ENCODE measurements at regions not wholly inside any gene's neighbourhood (a gene's known extent, or its start where the extent isn't known, plus 50 kb on each side); places are given as distances from the start of the nearest gene placed in this dataset.

- no peaks in the 10 kb centered on the region for H3K36me3 ChIP-seq (ENCODE audit: control insufficient read depth in 1 of 2, insufficient read depth in 2 of 2, low read length in 2 of 2)
- no peaks in the 10 kb centered on the region; the same call in 1 of the 2 replicates for H3K27me3 ChIP-seq (ENCODE audit: insufficient read depth, low read length)
- ChIA-PET CTCF (interaction anchor here (1.0 to 2.1 kb wide), 2 partner anchors 96 to 139 kb away, joined by 3 to 6 read pairs; no protein-coding TSS in a partner anchor), POLR2A (no interaction called here), RAD21 (ENCODE audit: low non-redundant PET in 1 of 2, low total read pairs in 2 of 2, uncharacterized antibody in 2 of 2, unreplicated experiment in 2 of 2) (no interaction called here)
- H3K4me1 ChIP-seq (ENCODE audit: control insufficient read depth in 1 of 2, insufficient read depth in 2 of 2, low read length in 2 of 2): peaks cover 6 to 12% of the 10 kb centered on the region in 2 experiments; a peak in 3 of 4 replicates
- no peak overlapping the region for H3K9ac ChIP-seq (ENCODE audit: low read length)
- no peak overlapping the region for H3K4me2 ChIP-seq (ENCODE audit: low read length)
- H3K79me2 ChIP-seq (ENCODE audit: insufficient read depth, low read length): no peaks in the 10 kb centered on the region
- no peak overlapping the region for H3K4me3 ChIP-seq (replicated peaks in 1 of 2; ENCODE audit: low read depth in 1 of 2, low read length in 2 of 2)
- H4K20me1 ChIP-seq (ENCODE audit: insufficient read depth): no peaks in the 10 kb centered on the region
- TF ChIP-seq SRF (IDR thresholded peaks at IDR 0.05; ENCODE audit: low read depth) (no peak), REST (IDR thresholded peaks at IDR 0.05; ENCODE audit: low read depth) (no peak), EZH2phosphoT487 (IDR thresholded peaks at IDR 0.05; ENCODE audit: borderline replicate concordance) (no peak), POLR2A (IDR thresholded peaks at IDR 0.05; ENCODE audit: borderline replicate concordance, extremely low read depth, insufficient read depth, insufficient read length) (no peak), EZH2 (IDR thresholded peaks at IDR 0.05) (no peak)
- no peak overlapping the region for H3K27ac ChIP-seq (ENCODE audit: low read depth, low read length)
- intact Hi-C loops (cut with micrococcal nuclease): no loop called here
- DNase-seq (ENCODE audit: low read depth, low spot score) (no peak), ATAC-seq (no peak)
- no peaks in the 10 kb centered on the region for H3K9me3 ChIP-seq (ENCODE audit: control insufficient read depth in 1 of 2, insufficient read depth in 1 of 2, low read depth in 1 of 2, low read length in 2 of 2)
- BruUV-seq (replicated peaks): no TSS peak
- no peak overlapping the region for H2AFZ ChIP-seq (ENCODE audit: low read depth, low read length, poor library complexity, severe bottlenecking)
- H3K9me2 ChIP-seq (ENCODE audit: insufficient read depth): no peaks in the 10 kb centered on the region
Measured at GRCh38 chr6:41464019-41464418, 82.2 kb upstream of the FOXP4 start.

- no peaks in the 10 kb centered on the region; the same call in 1 of the 2 replicates for H3K27me3 ChIP-seq (ENCODE audit: insufficient read depth, low read length)
- H3K9me2 ChIP-seq (ENCODE audit: insufficient read depth): no peaks in the 10 kb centered on the region
- no peak for DNase-seq (ENCODE audit: low read depth, low spot score)
- H3K4me3 ChIP-seq (replicated peaks in 1 of 2; ENCODE audit: low read depth in 1 of 2, low read length in 2 of 2): no peak overlapping the region
- no TSS peak for BruUV-seq (replicated peaks)
- no peak overlapping the region for H3K9ac ChIP-seq (ENCODE audit: low read length)
- no peak overlapping the region for H3K4me2 ChIP-seq (ENCODE audit: low read length)
- ChIA-PET POLR2A (no interaction called here), CTCF (interaction anchor here (1.0 kb wide), 1 partner anchor 96 kb away, joined by 3 read pairs; no protein-coding TSS in a partner anchor), RAD21 (ENCODE audit: low non-redundant PET in 1 of 2, low total read pairs in 2 of 2, uncharacterized antibody in 2 of 2, unreplicated experiment in 2 of 2) (no interaction called here)
- H2AFZ ChIP-seq (ENCODE audit: low read depth, low read length, poor library complexity, severe bottlenecking): no peak overlapping the region
- H4K20me1 ChIP-seq (ENCODE audit: insufficient read depth): no peaks in the 10 kb centered on the region
- intact Hi-C loops (cut with micrococcal nuclease): no loop called here
- H3K36me3 ChIP-seq (ENCODE audit: control insufficient read depth in 1 of 2, insufficient read depth in 2 of 2, low read length in 2 of 2): no peaks in the 10 kb centered on the region
- ATAC-seq: no peak
- H3K9me3 ChIP-seq (ENCODE audit: control insufficient read depth in 1 of 2, insufficient read depth in 1 of 2, low read depth in 1 of 2, low read length in 2 of 2): no peaks in the 10 kb centered on the region
- peaks cover 4 to 7% of the 10 kb centered on the region in 2 experiments; a peak in 3 of 4 replicates for H3K4me1 ChIP-seq (ENCODE audit: control insufficient read depth in 1 of 2, insufficient read depth in 2 of 2, low read length in 2 of 2)
- no peak for TF ChIP-seq SIN3A (IDR thresholded peaks at IDR 0.05; ENCODE audit: low read depth)
- H3K79me2 ChIP-seq (ENCODE audit: insufficient read depth, low read length): no peaks in the 10 kb centered on the region
- H3K27ac ChIP-seq (ENCODE audit: low read depth, low read length): no peak overlapping the region
Measured at GRCh38 chr6:41464481-41464880, 81.7 kb upstream of the FOXP4 start.

Measured in HCT116 (cell line).